Astrocyte of the spinal cord (primary cell): ENCODE measurements at regions not wholly inside any gene's neighbourhood (a gene's known extent, or its start where the extent isn't known, plus 50 kb on each side); places are given as distances from the start of the nearest gene placed in this dataset.

Experiments used
- DNase-seq: peaks from one replicate; pipeline ENCODE4 v3.0.0; 2011; ENCODE audit warnings: low read depth, low spot score
- H3K4me3 ChIP-seq: 2 replicates; pipeline ENCODE4 v1.5.1; 2011; ENCODE audit warnings: low read depth, mild to moderate bottlenecking, low read length, moderate library complexity
- CTCF ChIP-seq: IDR thresholded peaks from 2 replicates; pipeline ENCODE4 v1.5.1; 2012; ENCODE audit warnings: low read depth, mild to moderate bottlenecking, low read length, inconsistent platforms
- in situ Hi-C: cut with HindIII; loops from 2 replicates; pipeline ENCODE4 v1.10.0; 2017; ENCODE audit warnings: low sequenced_read_pairs

- TF ChIP-seq CTCF: no peak
- no peak overlapping the region for H3K4me3 ChIP-seq
- in situ Hi-C loops: no loop called here
- DNase-seq: no peak
Observed at GRCh38 chr15:31477301-31477700, 150.7 kb downstream of the KLF13 start.

- no peak overlapping the region for H3K4me3 ChIP-seq
- no peak for DNase-seq
- in situ Hi-C loops: no loop called here
- no peak for TF ChIP-seq CTCF
Observed at GRCh38 chr15:31477851-31478701, 151.4 kb downstream of the KLF13 start.

GRCh38 chr15:31478702-31479221 is 152.1 kb downstream of the KLF13 start:
- H3K4me3 ChIP-seq: no peak overlapping the region
- TF ChIP-seq CTCF: no peak
- DNase-seq: no peak
- in situ Hi-C loops: no loop called here

- TF ChIP-seq CTCF: no peak
- no peak for DNase-seq
- in situ Hi-C loops: no loop called here
- no peak overlapping the region for H3K4me3 ChIP-seq
Observed at GRCh38 chr15:31480356-31481025, 153.9 kb downstream of the KLF13 start.

- DNase-seq: no peak
- in situ Hi-C loops: no loop called here
- no peak overlapping the region for H3K4me3 ChIP-seq
- no peak for TF ChIP-seq CTCF
Observed at GRCh38 chr15:31481142-31481541, 154.5 kb downstream of the KLF13 start.

- in situ Hi-C loops: no loop called here
- no peak for TF ChIP-seq CTCF
- H3K4me3 ChIP-seq: no peak overlapping the region
- DNase-seq: no peak
Observed at GRCh38 chr15:31482122-31482922, 155.7 kb downstream of the KLF13 start.
